ENCODE measurements at regions not wholly inside any gene's neighbourhood (a gene's known extent, or its start where the extent isn't known, plus 50 kb on each side); places are given as distances from the start of the nearest gene placed in this dataset.

GRCh38 chr20:11178946-11179654 lies 505.3 kb upstream of the JAG1 start:
- Histone ChIP-seq H3K14ac (replicated peaks; ENCODE audit: low read depth, low read length) (no peak overlapping the region), H4K8ac (ENCODE audit: low read depth in 2 of 2, low read length in 2 of 2) (0 out of 4 replicates have a peak overlapping the region, but pooled peaks of 1 of the 2 experiments have one; percentile 34), H3K9ac (ENCODE audit: low read depth, low read length) (no peak overlapping the region), H2AK5ac (ENCODE audit: low read depth, low read length) (no peak overlapping the region), H3K4ac (ENCODE audit: low read depth, low read length) (no peak overlapping the region), H3K23ac (ENCODE audit: low read depth, low read length) (no peak overlapping the region), H4K91ac (ENCODE audit: insufficient read depth, low read depth, low read length) (no peak overlapping the region), H2AFZ (replicated peaks; ENCODE audit: low read length, poor library complexity) (no peak overlapping the region), H2BK15ac (ENCODE audit: low read depth, low read length) (peak overlapping the region; percentile 33; the same call in 1 of the 3 replicates), H3K36me3 (ENCODE audit: control insufficient read depth, insufficient read depth, low read length) (no peaks in the 10 kb centered on the region), H3K9me3 (ENCODE audit: control insufficient read depth, insufficient read depth, low read length) (0 out of 2 replicates have a peak, but pooled peaks cover 2% of the 10 kb centered on the region), H4K5ac (ENCODE audit: low read depth, low read length) (no peak overlapping the region), H3K4me1 (ENCODE audit: control insufficient read depth, insufficient read depth, low read length) (peaks cover 2% of the 10 kb centered on the region; the same call in 1 of the 2 replicates), H3K4me2 (ENCODE audit: low read depth, low read length) (no peak overlapping the region), H3K27me3 (ENCODE audit: control insufficient read depth, insufficient read depth, low read length) (no peaks in the 10 kb centered on the region), H3K9me1 (ENCODE audit: insufficient read depth, low read length) (no peaks in the 10 kb centered on the region), H2BK120ac (ENCODE audit: low read depth, low read length) (peak overlapping the region; percentile 9; the same call in 1 of the 2 replicates), H2BK5ac (ENCODE audit: low read depth, low read length, poor library complexity, severe bottlenecking) (no peak overlapping the region), H3K18ac (ENCODE audit: low read depth, low read length) (no peak overlapping the region), H4K20me1 (ENCODE audit: insufficient read depth, low read length) (no peaks in the 10 kb centered on the region), H3K79me1 (ENCODE audit: low read depth in 1 of 2, low read length in 2 of 2) (no peaks in the 10 kb centered on the region), H3K27ac (ENCODE audit: insufficient read depth, low read length) (no peak overlapping the region), H2BK20ac (ENCODE audit: low read depth, low read length) (no peak overlapping the region; the same call in 1 of the 2 replicates), H3K4me3 (ENCODE audit: insufficient read depth, low read depth, low read length) (no peak overlapping the region), H3K56ac (ENCODE audit: extremely low read depth, insufficient read depth, low read length) (no peak overlapping the region), H2AK9ac (replicated peaks; ENCODE audit: low read depth, low read length, poor library complexity) (no peak overlapping the region)
- intact Hi-C loops (cut with micrococcal nuclease) = no loop called here
- DNase-seq (peak; percentile 88), ATAC-seq (ENCODE audit: low read depth) (peak; percentile 86)
- in situ Hi-C loops (cut with MboI; ENCODE audit: low sequenced_read_pairs) = no loop called here
- ChIA-PET POLR2A (ENCODE audit: unreplicated experiment) (interaction anchor here (0.6 to 0.7 kb wide), 2 partner anchors 29 to 1996 kb away, joined by 3 read pairs; no protein-coding TSS in a partner anchor), CTCF (no interaction called here)
- BruUV-seq (replicated peaks) = no TSS peak
- TF ChIP-seq, protein P1, sequence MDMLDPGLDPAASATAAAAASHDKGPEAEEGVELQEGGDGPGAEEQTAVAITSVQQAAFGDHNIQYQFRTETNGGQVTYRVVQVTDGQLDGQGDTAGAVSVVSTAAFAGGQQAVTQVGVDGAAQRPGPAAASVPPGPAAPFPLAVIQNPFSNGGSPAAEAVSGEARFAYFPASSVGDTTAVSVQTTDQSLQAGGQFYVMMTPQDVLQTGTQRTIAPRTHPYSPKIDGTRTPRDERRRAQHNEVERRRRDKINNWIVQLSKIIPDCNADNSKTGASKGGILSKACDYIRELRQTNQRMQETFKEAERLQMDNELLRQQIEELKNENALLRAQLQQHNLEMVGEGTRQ (IDR thresholded peaks at IDR 0.05; ENCODE audit: low read depth, low read length) = no peak
- TF ChIP-seq MAZ (IDR thresholded peaks at IDR 0.05; ENCODE audit: borderline replicate concordance, low read depth, low read length) (no peak), RAD21 (IDR thresholded peaks at IDR 0.05; ENCODE audit: low read length) (no peak), FOS (IDR thresholded peaks at IDR 0.05; ENCODE audit: low read depth, low read length) (no peak), BHLHE40 (IDR thresholded peaks at IDR 0.05; ENCODE audit: low read depth, low read length) (no peak), SMC3 (IDR thresholded peaks at IDR 0.05; ENCODE audit: low read depth, low read length) (no peak), RCOR1 (IDR thresholded peaks at IDR 0.05; ENCODE audit: insufficient replicate concordance, low read length) (no peak), NFE2L2 (IDR thresholded peaks at IDR 0.05; ENCODE audit: low read depth, low read length) (no peak), CEBPB (IDR thresholded peaks at IDR 0.05; ENCODE audit: low read depth, low read length) (no peak)
- dilution Hi-C loops (cut with HindIII; ENCODE audit: low sequenced_read_pairs, unreplicated experiment) = no loop called here
- no CpG with 5 or more reads among the region's 3 CpGs for WGBS, 2 experiments (ENCODE audit: extremely low coverage in 2 of 2, insufficient read length in 1 of 2)
